ENCODE measurements at regions not wholly inside any gene's neighbourhood (a gene's known extent, or its start where the extent isn't known, plus 50 kb on each side); places are given as distances from the start of the nearest gene placed in this dataset.

GRCh38 chr13:109873351-109874123 is 87.2 kb upstream of the IRS2 start:
- peaks cover 7% of the 10 kb centered on the region; the same call in 1 of the 2 replicates for H3K4me1 ChIP-seq
- Mint-ChIP-seq H3K4me1 (ENCODE audit: low read depth, unreplicated experiment) (peaks cover 35% of the 10 kb centered on the region), H3K9me3 (ENCODE audit: unreplicated experiment) (no peaks in the 10 kb centered on the region), H3K36me3 (ENCODE audit: insufficient read depth, unreplicated experiment) (no peaks in the 10 kb centered on the region), H3K27ac (ENCODE audit: unreplicated experiment) (no peak overlapping the region), H3K4me3 (ENCODE audit: unreplicated experiment) (no peak overlapping the region), H3K27me3 (ENCODE audit: insufficient read depth, unreplicated experiment) (no peaks in the 10 kb centered on the region)
- intact Hi-C loops (cut with micrococcal nuclease; ENCODE audit: unreplicated experiment), result no loop called here
- H3K27me3 ChIP-seq (replicated peaks; ENCODE audit: control insufficient read depth, insufficient read depth, low read length), result no peaks in the 10 kb centered on the region
- no TSS peak for BruUV-seq (replicated peaks)
- DNase-seq, result no peak
- no peak overlapping the region for H3K4me3 ChIP-seq (ENCODE audit: low read depth, low read length)
- no peaks in the 10 kb centered on the region for H3K9me3 ChIP-seq
- ChIA-PET POLR2A (no interaction called here), CTCF (no interaction called here)
- no peak for TF ChIP-seq CTCF (IDR thresholded peaks at IDR 0.05; ENCODE audit: insufficient read depth in 1 of 2, low read depth in 1 of 2, low read length in 1 of 2, severe bottlenecking in 1 of 2, unreplicated experiment in 1 of 2)
- H3K36me3 ChIP-seq (ENCODE audit: control insufficient read depth, insufficient read depth, low read length), result no peaks in the 10 kb centered on the region

GRCh38 chr13:109872864-109873263 is 86.5 kb upstream of the IRS2 start:
- TF ChIP-seq CTCF (IDR thresholded peaks at IDR 0.05; ENCODE audit: insufficient read depth in 1 of 2, low read depth in 1 of 2, low read length in 1 of 2, severe bottlenecking in 1 of 2, unreplicated experiment in 1 of 2), result no peak
- peaks cover under 1% of the 10 kb centered on the region for H3K9me3 Mint-ChIP-seq (ENCODE audit: unreplicated experiment)
- no peaks in the 10 kb centered on the region for H3K9me3 ChIP-seq
- intact Hi-C loops (cut with micrococcal nuclease; ENCODE audit: unreplicated experiment), result no loop called here
- H3K4me3 Mint-ChIP-seq (ENCODE audit: unreplicated experiment), result no peak overlapping the region
- peaks cover 40% of the 10 kb centered on the region for H3K4me1 Mint-ChIP-seq (ENCODE audit: low read depth, unreplicated experiment)
- H3K27me3 ChIP-seq (replicated peaks; ENCODE audit: control insufficient read depth, insufficient read depth, low read length), result no peaks in the 10 kb centered on the region
- no peaks in the 10 kb centered on the region for H3K27me3 Mint-ChIP-seq (ENCODE audit: insufficient read depth, unreplicated experiment)
- ChIA-PET POLR2A (no interaction called here), CTCF (no interaction called here)
- BruUV-seq (replicated peaks), result no TSS peak
- H3K27ac Mint-ChIP-seq (ENCODE audit: unreplicated experiment), result no peak overlapping the region
- no peaks in the 10 kb centered on the region for H3K36me3 ChIP-seq (ENCODE audit: control insufficient read depth, insufficient read depth, low read length)
- H3K36me3 Mint-ChIP-seq (ENCODE audit: insufficient read depth, unreplicated experiment), result no peaks in the 10 kb centered on the region
- H3K4me1 ChIP-seq, result peaks cover 14% of the 10 kb centered on the region; the same call in 1 of the 2 replicates
- no peak overlapping the region for H3K4me3 ChIP-seq (ENCODE audit: low read depth, low read length)
- DNase-seq, result no peak

- Histone ChIP-seq H3K9me3 (no peaks in the 10 kb centered on the region), H3K4me1 (peaks cover 20% of the 10 kb centered on the region), H3K27me3 (replicated peaks; ENCODE audit: control insufficient read depth, insufficient read depth, low read length) (no peaks in the 10 kb centered on the region), H3K36me3 (ENCODE audit: control insufficient read depth, insufficient read depth, low read length) (no peaks in the 10 kb centered on the region), H3K4me3 (ENCODE audit: low read depth, low read length) (no peak overlapping the region)
- no TSS peak for BruUV-seq (replicated peaks)
- ChIA-PET POLR2A (no interaction called here), CTCF (no interaction called here)
- DNase-seq, result no peak
- no peak for TF ChIP-seq CTCF (IDR thresholded peaks at IDR 0.05; ENCODE audit: insufficient read depth in 1 of 2, low read depth in 1 of 2, low read length in 1 of 2, severe bottlenecking in 1 of 2, unreplicated experiment in 1 of 2)
- H3K27me3 Mint-ChIP-seq (ENCODE audit: insufficient read depth, unreplicated experiment), result no peaks in the 10 kb centered on the region
- H3K4me3 Mint-ChIP-seq (ENCODE audit: unreplicated experiment), result no peak overlapping the region
- no peaks in the 10 kb centered on the region for H3K36me3 Mint-ChIP-seq (ENCODE audit: insufficient read depth, unreplicated experiment)
- intact Hi-C loops (cut with micrococcal nuclease; ENCODE audit: unreplicated experiment), result no loop called here
- no peak overlapping the region for H3K27ac Mint-ChIP-seq (ENCODE audit: unreplicated experiment)
- H3K4me1 Mint-ChIP-seq (ENCODE audit: low read depth, unreplicated experiment), result peaks cover 48% of the 10 kb centered on the region
- peaks cover 21% of the 10 kb centered on the region for H3K9me3 Mint-ChIP-seq (ENCODE audit: unreplicated experiment)
Measured at GRCh38 chr13:109870696-109871370, 84.5 kb upstream of the IRS2 start.
